Lower lobe of right lung (tissue), 2 donors: ENCODE measurements at regions not wholly inside any gene's neighbourhood (a gene's known extent, or its start where the extent isn't known, plus 50 kb on each side); places are given as distances from the start of the nearest gene placed in this dataset.

Source experiments
- ATAC-seq, 2 donors: fragments of 200-7000 bp; cut with Tn5 transposase; one replicate each; pipeline ENCODE4 v1.9.1; 2020 to 2022; ENCODE audit warnings: mild to moderate bottlenecking in 2 of 2, moderate library complexity in 2 of 2
- DNase-seq: peaks from one replicate; pipeline ENCODE4 v3.0.0-alpha.2; 2020
- H3K27ac ChIP-seq: fragments of 200-600 bp; one replicate; pipeline ENCODE4 v1.8.0; 2022
- H3K27me3 ChIP-seq: fragments of 200-600 bp; one replicate; pipeline ENCODE4 v1.8.0; 2022; ENCODE audit warnings: low read depth
- H3K36me3 ChIP-seq: fragments of 200-600 bp; one replicate; pipeline ENCODE4 v1.8.0; 2022; ENCODE audit warnings: mild to moderate bottlenecking
- H3K4me1 ChIP-seq: fragments of 200-600 bp; one replicate; pipeline ENCODE4 v1.8.0; 2022
- H3K4me3 ChIP-seq: fragments of 200-600 bp; one replicate; pipeline ENCODE4 v1.8.0; 2022; ENCODE audit warnings: mild to moderate bottlenecking
- H3K9me3 ChIP-seq: fragments of 200-600 bp; one replicate; pipeline ENCODE4 v1.8.0; 2022
- intact Hi-C: fragments of 100-400 bp; cut with DNase I; formaldehyde crosslinking; loops from one replicate; pipeline ENCODE4 v1.11.0; 2022
- TF ChIP-seq, protein P1 (sequence below): fragments of 200-600 bp; IDR thresholded peaks from one replicate; pipeline ENCODE4 v1.8.0; 2022; ENCODE audit warnings: antibody characterized with exemption, mild to moderate bottlenecking
- donor health status: DM: no; HTN: yes; CAD: no; lungs with severe emphysema.

DNA sequence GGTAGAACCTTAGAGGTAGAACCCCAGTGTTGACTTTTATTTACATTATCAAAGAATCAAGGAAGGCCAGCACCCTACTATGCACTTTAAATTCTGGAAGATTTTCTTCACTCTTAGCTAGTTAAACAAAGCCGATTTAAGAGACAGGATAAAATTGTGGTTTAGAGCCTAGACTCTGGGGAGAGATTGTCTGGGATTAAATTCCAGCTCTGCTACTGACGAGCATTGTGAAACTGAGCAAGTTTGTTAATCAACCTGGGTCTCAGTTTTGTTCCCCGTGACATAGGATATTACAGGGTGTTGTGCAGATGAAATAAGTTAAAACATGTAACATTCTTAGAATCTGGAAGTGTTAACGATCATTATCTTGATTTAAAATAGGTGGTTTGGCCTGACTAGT, 83.5 kb downstream of the FEM1C start:
- TF ChIP-seq, protein P1, sequence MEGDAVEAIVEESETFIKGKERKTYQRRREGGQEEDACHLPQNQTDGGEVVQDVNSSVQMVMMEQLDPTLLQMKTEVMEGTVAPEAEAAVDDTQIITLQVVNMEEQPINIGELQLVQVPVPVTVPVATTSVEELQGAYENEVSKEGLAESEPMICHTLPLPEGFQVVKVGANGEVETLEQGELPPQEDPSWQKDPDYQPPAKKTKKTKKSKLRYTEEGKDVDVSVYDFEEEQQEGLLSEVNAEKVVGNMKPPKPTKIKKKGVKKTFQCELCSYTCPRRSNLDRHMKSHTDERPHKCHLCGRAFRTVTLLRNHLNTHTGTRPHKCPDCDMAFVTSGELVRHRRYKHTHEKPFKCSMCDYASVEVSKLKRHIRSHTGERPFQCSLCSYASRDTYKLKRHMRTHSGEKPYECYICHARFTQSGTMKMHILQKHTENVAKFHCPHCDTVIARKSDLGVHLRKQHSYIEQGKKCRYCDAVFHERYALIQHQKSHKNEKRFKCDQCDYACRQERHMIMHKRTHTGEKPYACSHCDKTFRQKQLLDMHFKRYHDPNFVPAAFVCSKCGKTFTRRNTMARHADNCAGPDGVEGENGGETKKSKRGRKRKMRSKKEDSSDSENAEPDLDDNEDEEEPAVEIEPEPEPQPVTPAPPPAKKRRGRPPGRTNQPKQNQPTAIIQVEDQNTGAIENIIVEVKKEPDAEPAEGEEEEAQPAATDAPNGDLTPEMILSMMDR, result no peak
- H3K27ac ChIP-seq, result no peak overlapping the region
- H3K9me3 ChIP-seq, result no peaks in the 10 kb centered on the region
- no peaks in the 10 kb centered on the region for H3K36me3 ChIP-seq
- intact Hi-C loops, result no loop called here
- H3K4me3 ChIP-seq, result no peak overlapping the region
- H3K27me3 ChIP-seq, result no peaks in the 10 kb centered on the region
- DNase-seq, result no peak
- peaks cover 6% of the 10 kb centered on the region for H3K4me1 ChIP-seq
- no peak for ATAC-seq

DNA sequence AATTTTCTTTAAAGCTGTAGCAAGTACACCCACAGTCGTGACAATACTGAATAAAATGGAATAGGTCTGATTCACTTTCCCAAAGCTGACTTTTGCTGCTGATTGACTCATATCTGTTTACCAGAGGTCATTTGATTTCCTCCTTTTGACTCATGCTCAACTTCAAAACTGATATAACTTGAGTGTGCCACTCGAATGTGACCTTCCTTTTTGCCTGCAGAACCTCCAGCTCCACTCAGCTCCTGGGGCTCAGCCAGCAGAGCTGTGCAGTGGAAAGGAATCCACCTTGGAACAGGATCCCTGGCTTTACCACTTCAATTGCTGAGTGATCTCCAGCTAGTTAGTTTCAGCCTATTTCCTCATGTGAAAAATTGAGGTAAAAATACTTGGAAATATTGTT, 84.1 kb downstream of the FEM1C start:
- intact Hi-C loops, result no loop called here
- Histone ChIP-seq H3K27ac (peak overlapping the region; percentile 42), H3K9me3 (no peaks in the 10 kb centered on the region), H3K27me3 (peaks cover 2% of the 10 kb centered on the region), H3K36me3 (no peaks in the 10 kb centered on the region), H3K4me1 (peaks cover 11% of the 10 kb centered on the region), H3K4me3 (no peak overlapping the region)
- DNase-seq (peak; percentile 88), ATAC-seq (peak; percentile 88 to 90)
- TF ChIP-seq, protein P1, result no peak

DNA sequence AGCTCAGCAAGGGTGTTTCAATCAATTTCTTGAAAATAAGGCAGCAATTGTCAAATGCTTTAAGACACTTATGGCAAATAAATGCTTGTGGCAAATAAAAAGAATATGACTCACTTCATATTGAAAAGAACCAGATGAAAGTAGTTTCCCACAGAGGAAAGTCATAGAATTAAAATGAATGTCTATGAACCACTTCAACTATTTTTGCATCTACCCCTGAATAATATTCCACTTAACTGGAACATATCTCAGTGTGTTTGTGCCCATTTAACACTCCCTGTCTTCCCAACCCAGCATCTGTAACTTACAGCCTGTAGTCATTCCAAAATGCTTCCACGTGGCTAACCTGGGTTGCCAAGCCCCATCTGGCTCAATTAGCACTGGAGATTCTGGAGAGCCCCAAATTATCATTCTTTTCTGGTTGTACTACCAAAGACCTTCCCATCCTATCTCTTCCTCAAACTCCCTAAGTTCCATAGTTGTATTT, 84.7 kb downstream of the FEM1C start:
- H3K9me3 ChIP-seq, result no peaks in the 10 kb centered on the region
- DNase-seq, result no peak
- H3K27ac ChIP-seq, result peak overlapping the region; percentile 42
- H3K36me3 ChIP-seq, result no peaks in the 10 kb centered on the region
- TF ChIP-seq, protein P1, result no peak
- ATAC-seq, result no peak
- peaks cover 3% of the 10 kb centered on the region for H3K27me3 ChIP-seq
- H3K4me1 ChIP-seq, result peaks cover 16% of the 10 kb centered on the region
- no peak overlapping the region for H3K4me3 ChIP-seq
- intact Hi-C loops, result no loop called here

DNA sequence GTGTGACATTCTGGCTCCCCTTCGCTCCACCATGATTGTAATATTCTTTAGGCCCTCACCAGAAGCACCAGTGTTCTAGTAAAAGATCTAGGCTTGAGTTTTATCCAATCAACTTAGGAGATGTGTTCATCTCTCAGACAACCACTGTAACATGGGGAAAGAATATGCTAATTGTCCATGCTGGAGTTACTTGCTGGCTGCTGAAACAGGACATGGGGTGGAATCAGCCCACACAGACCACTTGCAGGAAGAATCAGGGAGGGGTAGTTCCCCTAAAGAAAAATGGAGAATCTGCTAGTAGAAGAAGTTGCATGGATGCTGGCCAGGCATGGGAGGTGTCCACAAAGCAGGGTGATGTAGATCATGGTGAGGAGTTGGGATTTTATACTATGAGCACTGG, 86.2 kb downstream of the FEM1C start:
- DNase-seq, result no peak
- H3K4me3 ChIP-seq, result no peak overlapping the region
- ATAC-seq, result no peak
- TF ChIP-seq, protein P1, result no peak
- intact Hi-C loops, result no loop called here
- no peaks in the 10 kb centered on the region for H3K36me3 ChIP-seq
- peaks cover 19% of the 10 kb centered on the region for H3K4me1 ChIP-seq
- H3K27ac ChIP-seq, result no peak overlapping the region
- no peaks in the 10 kb centered on the region for H3K9me3 ChIP-seq
- H3K27me3 ChIP-seq, result peaks cover 3% of the 10 kb centered on the region

DNA sequence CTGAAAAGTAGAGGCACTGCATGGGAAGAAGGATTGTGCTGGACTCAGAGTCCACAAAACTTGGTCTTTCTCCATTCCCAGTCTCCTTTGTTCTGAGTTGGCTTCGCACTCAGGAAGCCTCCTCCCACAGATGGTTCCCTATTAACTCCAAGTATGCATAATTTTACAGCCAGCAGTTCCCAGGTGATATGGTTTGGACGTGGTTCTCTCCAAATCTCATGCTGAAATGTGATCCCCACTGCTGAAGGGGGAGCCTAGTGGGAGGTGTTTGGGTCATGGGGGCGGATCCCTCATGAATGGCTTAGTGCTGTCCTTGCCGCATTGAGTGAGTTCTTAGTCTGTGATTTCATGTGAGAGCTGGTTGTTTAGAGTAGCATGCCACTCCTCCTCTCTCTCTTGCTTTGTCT, 86.6 kb downstream of the FEM1C start:
- ATAC-seq (peak; percentile 46 to 55), DNase-seq (no peak)
- Histone ChIP-seq H3K4me3 (no peak overlapping the region), H3K4me1 (peaks cover 19% of the 10 kb centered on the region), H3K9me3 (no peaks in the 10 kb centered on the region), H3K27ac (no peak overlapping the region), H3K36me3 (no peaks in the 10 kb centered on the region), H3K27me3 (peaks cover 3% of the 10 kb centered on the region)
- intact Hi-C loops, result no loop called here
- TF ChIP-seq, protein P1, result no peak

DNA sequence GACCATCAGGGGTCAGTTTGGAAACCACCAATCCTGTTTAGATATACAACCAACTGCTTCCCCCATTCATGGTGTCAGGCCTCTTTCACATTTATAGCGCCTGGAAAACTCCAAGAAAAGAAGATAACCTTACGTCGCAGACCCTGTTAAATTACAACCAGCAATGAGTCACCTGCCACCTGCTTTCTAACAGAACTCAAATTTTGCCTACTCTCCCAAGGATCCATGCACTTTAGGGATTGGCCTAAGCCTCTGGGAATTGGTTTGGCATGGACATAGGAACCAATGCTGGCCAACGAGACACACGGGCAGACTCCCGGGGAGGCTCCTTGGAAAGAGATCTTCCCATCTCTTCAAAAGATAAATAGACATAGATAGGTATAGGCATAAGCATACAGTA, 87.0 kb downstream of the FEM1C start:
- intact Hi-C loops, result no loop called here
- Histone ChIP-seq H3K27me3 (peaks cover 3% of the 10 kb centered on the region), H3K9me3 (no peaks in the 10 kb centered on the region), H3K4me3 (no peak overlapping the region), H3K4me1 (peaks cover 19% of the 10 kb centered on the region), H3K36me3 (no peaks in the 10 kb centered on the region), H3K27ac (no peak overlapping the region)
- no peak for ATAC-seq
- TF ChIP-seq, protein P1, result no peak
- no peak for DNase-seq
